ENCODE measurements at regions not wholly inside any gene's neighbourhood (a gene's known extent, or its start where the extent isn't known, plus 50 kb on each side); places are given as distances from the start of the nearest gene placed in this dataset.

- POLR2A ChIA-PET = no interaction called here
- no peaks in the 10 kb centered on the region for H3K9me3 Mint-ChIP-seq
- no peaks in the 10 kb centered on the region for H3K27me3 Mint-ChIP-seq
- no peak overlapping the region for H3K27ac Mint-ChIP-seq
- CTCF ChIA-PET = no interaction called here
- no peaks in the 10 kb centered on the region for H3K36me3 Mint-ChIP-seq (ENCODE audit: low read depth)
- no peak overlapping the region for H3K4me3 Mint-ChIP-seq
- no peaks in the 10 kb centered on the region for H3K4me1 Mint-ChIP-seq
- DNase-seq = no peak
Measured at GRCh38 chr22:26994801-26995200, 337.4 kb downstream of the MIAT start.

- Mint-ChIP-seq H3K4me3 (no peak overlapping the region), H3K27ac (no peak overlapping the region), H3K9me3 (no peaks in the 10 kb centered on the region), H3K36me3 (ENCODE audit: low read depth) (no peaks in the 10 kb centered on the region), H3K27me3 (no peaks in the 10 kb centered on the region), H3K4me1 (no peaks in the 10 kb centered on the region)
- ChIA-PET CTCF (no interaction called here), POLR2A (no interaction called here)
- no peak for DNase-seq
Measured at GRCh38 chr22:26995235-26995634, 337.8 kb downstream of the MIAT start.

- Mint-ChIP-seq H3K4me1 (no peaks in the 10 kb centered on the region), H3K27me3 (no peaks in the 10 kb centered on the region), H3K9me3 (no peaks in the 10 kb centered on the region), H3K4me3 (no peak overlapping the region), H3K27ac (no peak overlapping the region), H3K36me3 (ENCODE audit: low read depth) (no peaks in the 10 kb centered on the region)
- CTCF ChIA-PET = no interaction called here
- POLR2A ChIA-PET = no interaction called here
- DNase-seq = no peak
Measured at GRCh38 chr22:26996154-26996553, 338.8 kb downstream of the MIAT start.

GRCh38 chr22:26998129-26998528 is 340.7 kb downstream of the MIAT start:
- no peak overlapping the region for H3K27ac Mint-ChIP-seq
- CTCF ChIA-PET = no interaction called here

GRCh38 chr22:26998716-26999115 is 341.3 kb downstream of the MIAT start:
- Mint-ChIP-seq H3K4me3 (no peak overlapping the region), H3K36me3 (ENCODE audit: low read depth) (no peaks in the 10 kb centered on the region), H3K9me3 (no peaks in the 10 kb centered on the region), H3K27me3 (no peaks in the 10 kb centered on the region), H3K27ac (no peak overlapping the region), H3K4me1 (no peaks in the 10 kb centered on the region)
- POLR2A ChIA-PET = no interaction called here
- DNase-seq = no peak
- CTCF ChIA-PET = no interaction called here

More at GRCh38 chr22:26998129-26998528, 340.7 kb downstream of the MIAT start:
- no peak for DNase-seq
- POLR2A ChIA-PET = no interaction called here
- H3K4me1 Mint-ChIP-seq = no peaks in the 10 kb centered on the region
- H3K9me3 Mint-ChIP-seq = no peaks in the 10 kb centered on the region
- no peaks in the 10 kb centered on the region for H3K27me3 Mint-ChIP-seq
- no peaks in the 10 kb centered on the region for H3K36me3 Mint-ChIP-seq (ENCODE audit: low read depth)
- no peak overlapping the region for H3K4me3 Mint-ChIP-seq

- no peak for DNase-seq
- Mint-ChIP-seq H3K27me3 (no peaks in the 10 kb centered on the region), H3K36me3 (ENCODE audit: low read depth) (no peaks in the 10 kb centered on the region), H3K27ac (no peak overlapping the region), H3K9me3 (no peaks in the 10 kb centered on the region), H3K4me1 (no peaks in the 10 kb centered on the region), H3K4me3 (no peak overlapping the region)
- ChIA-PET CTCF (no interaction called here), POLR2A (no interaction called here)
Measured at GRCh38 chr22:27003297-27003696, 345.9 kb downstream of the MIAT start.

GRCh38 chr22:27004434-27004833 is 347.0 kb downstream of the MIAT start:
- no peaks in the 10 kb centered on the region for H3K27me3 Mint-ChIP-seq
- no peak for DNase-seq
- CTCF ChIA-PET = no interaction called here
- POLR2A ChIA-PET = no interaction called here
- H3K36me3 Mint-ChIP-seq (ENCODE audit: low read depth) = no peaks in the 10 kb centered on the region
- no peaks in the 10 kb centered on the region for H3K4me1 Mint-ChIP-seq
- H3K9me3 Mint-ChIP-seq = no peaks in the 10 kb centered on the region
- H3K27ac Mint-ChIP-seq = no peak overlapping the region
- no peak overlapping the region for H3K4me3 Mint-ChIP-seq

- POLR2A ChIA-PET = no interaction called here
- CTCF ChIA-PET = no interaction called here
- Mint-ChIP-seq H3K4me1 (no peaks in the 10 kb centered on the region), H3K4me3 (no peak overlapping the region), H3K27ac (no peak overlapping the region), H3K27me3 (no peaks in the 10 kb centered on the region), H3K9me3 (no peaks in the 10 kb centered on the region), H3K36me3 (ENCODE audit: low read depth) (no peaks in the 10 kb centered on the region)
- no peak for DNase-seq
Measured at GRCh38 chr22:27008454-27008853, 351.1 kb downstream of the MIAT start.

GRCh38 chr22:27011133-27011532 is 353.7 kb downstream of the MIAT start:
- Mint-ChIP-seq H3K27ac (no peak overlapping the region), H3K36me3 (ENCODE audit: low read depth) (no peaks in the 10 kb centered on the region), H3K9me3 (no peaks in the 10 kb centered on the region), H3K4me3 (no peak overlapping the region), H3K27me3 (no peaks in the 10 kb centered on the region), H3K4me1 (no peaks in the 10 kb centered on the region)
- DNase-seq = no peak
- CTCF ChIA-PET = no interaction called here
- POLR2A ChIA-PET = no interaction called here

GRCh38 chr22:27011717-27012116 is 354.3 kb downstream of the MIAT start:
- no peaks in the 10 kb centered on the region for H3K36me3 Mint-ChIP-seq (ENCODE audit: low read depth)
- DNase-seq = no peak
- no peak overlapping the region for H3K4me3 Mint-ChIP-seq
- H3K4me1 Mint-ChIP-seq = no peaks in the 10 kb centered on the region
- no peak overlapping the region for H3K27ac Mint-ChIP-seq
- CTCF ChIA-PET = no interaction called here
- POLR2A ChIA-PET = no interaction called here
- H3K27me3 Mint-ChIP-seq = no peaks in the 10 kb centered on the region
- no peaks in the 10 kb centered on the region for H3K9me3 Mint-ChIP-seq

GRCh38 chr22:27019827-27020226 is 362.4 kb downstream of the MIAT start:
- H3K36me3 Mint-ChIP-seq (ENCODE audit: low read depth) = no peaks in the 10 kb centered on the region
- no peak overlapping the region for H3K27ac Mint-ChIP-seq
- H3K9me3 Mint-ChIP-seq = no peaks in the 10 kb centered on the region
- H3K4me3 Mint-ChIP-seq = no peak overlapping the region
- no peaks in the 10 kb centered on the region for H3K4me1 Mint-ChIP-seq
- DNase-seq = no peak
- peaks cover 2% of the 10 kb centered on the region for H3K27me3 Mint-ChIP-seq
- CTCF ChIA-PET = no interaction called here
- POLR2A ChIA-PET = no interaction called here

- H3K4me1 Mint-ChIP-seq = no peaks in the 10 kb centered on the region
- ChIA-PET CTCF (no interaction called here), POLR2A (no interaction called here)
- no peaks in the 10 kb centered on the region for H3K36me3 Mint-ChIP-seq (ENCODE audit: low read depth)
- peaks cover 5% of the 10 kb centered on the region for H3K27me3 Mint-ChIP-seq
- DNase-seq = no peak
- H3K9me3 Mint-ChIP-seq = no peaks in the 10 kb centered on the region
- H3K27ac Mint-ChIP-seq = no peak overlapping the region
- H3K4me3 Mint-ChIP-seq = no peak overlapping the region
Measured at GRCh38 chr22:27022274-27022895, 365.0 kb downstream of the MIAT start.

- Mint-ChIP-seq H3K27ac (no peak overlapping the region), H3K27me3 (peaks cover 5% of the 10 kb centered on the region), H3K4me3 (no peak overlapping the region), H3K9me3 (no peaks in the 10 kb centered on the region), H3K4me1 (no peaks in the 10 kb centered on the region), H3K36me3 (ENCODE audit: low read depth) (no peaks in the 10 kb centered on the region)
- DNase-seq = no peak
- POLR2A ChIA-PET = no interaction called here
- CTCF ChIA-PET = no interaction called here
Measured at GRCh38 chr22:27022896-27023361, 365.5 kb downstream of the MIAT start.

- no peak overlapping the region for H3K27ac Mint-ChIP-seq
- H3K4me3 Mint-ChIP-seq = no peak overlapping the region
- ChIA-PET CTCF (no interaction called here), POLR2A (no interaction called here)
- H3K9me3 Mint-ChIP-seq = no peaks in the 10 kb centered on the region
- H3K4me1 Mint-ChIP-seq = no peaks in the 10 kb centered on the region
- H3K36me3 Mint-ChIP-seq (ENCODE audit: low read depth) = no peaks in the 10 kb centered on the region
- H3K27me3 Mint-ChIP-seq = peaks cover 5% of the 10 kb centered on the region
- DNase-seq = no peak
Measured at GRCh38 chr22:27023591-27023990, 366.2 kb downstream of the MIAT start.

GRCh38 chr22:27024982-27025381 is 367.6 kb downstream of the MIAT start:
- H3K27ac Mint-ChIP-seq = no peak overlapping the region
- ChIA-PET CTCF (no interaction called here), POLR2A (no interaction called here)
- H3K36me3 Mint-ChIP-seq (ENCODE audit: low read depth) = no peaks in the 10 kb centered on the region
- DNase-seq = no peak
- H3K9me3 Mint-ChIP-seq = no peaks in the 10 kb centered on the region
- H3K4me3 Mint-ChIP-seq = no peak overlapping the region
- peaks cover 5% of the 10 kb centered on the region for H3K27me3 Mint-ChIP-seq
- H3K4me1 Mint-ChIP-seq = no peaks in the 10 kb centered on the region

Measured in activated CD4-positive, alpha-beta memory T cell treated with anti-CD3 and anti-CD28 coated beads, Interleukin-2, amount 10 ng/mL, durations not matched to agents 7 days and 5 days (primary cell).